ENCODE measurements at regions not wholly inside any gene's neighbourhood (a gene's known extent, or its start where the extent isn't known, plus 50 kb on each side); places are given as distances from the start of the nearest gene placed in this dataset.

DNA sequence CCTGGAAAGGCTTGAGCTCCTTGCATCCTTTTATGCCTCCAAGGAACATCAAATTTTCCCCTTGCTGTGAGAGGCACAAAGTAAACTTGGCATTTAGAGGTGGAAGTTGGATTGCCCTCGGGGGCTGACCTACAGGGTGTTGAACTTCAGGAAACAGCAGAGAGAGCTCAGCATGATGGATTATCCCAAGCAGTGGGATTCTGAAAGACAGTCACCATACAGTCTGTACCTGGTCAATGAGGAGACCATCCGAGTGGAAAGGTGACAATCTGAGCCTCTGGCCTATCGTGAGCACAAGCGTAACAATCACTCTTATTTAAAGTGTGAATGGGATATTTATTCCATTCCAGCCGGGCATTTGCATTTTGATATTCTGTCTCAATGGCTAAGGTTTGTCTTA is 105.6 kb upstream of the NECTIN3 start:
- Histone ChIP-seq H3K79me2 (ENCODE audit: insufficient read depth, low read depth) (no peaks in the 10 kb centered on the region), H3K27me3 (ENCODE audit: insufficient read depth, low read depth) (no peaks in the 10 kb centered on the region), H4K20me1 (ENCODE audit: insufficient read depth) (no peaks in the 10 kb centered on the region), H2AFZ (ENCODE audit: low read depth) (no peak overlapping the region), H3K36me3 (ENCODE audit: insufficient read depth) (no peaks in the 10 kb centered on the region), H3K4me1 (ENCODE audit: low read depth, poor library complexity, severe bottlenecking) (no peaks in the 10 kb centered on the region), H3K9ac (no peak overlapping the region), H3K4me3 (IDR thresholded peaks at IDR 0.05; ENCODE audit: insufficient read depth, low read depth, low read length) (no peak overlapping the region), H3K4me2 (no peak overlapping the region), H3K27ac (no peak overlapping the region)
- TF ChIP-seq, protein P1, sequence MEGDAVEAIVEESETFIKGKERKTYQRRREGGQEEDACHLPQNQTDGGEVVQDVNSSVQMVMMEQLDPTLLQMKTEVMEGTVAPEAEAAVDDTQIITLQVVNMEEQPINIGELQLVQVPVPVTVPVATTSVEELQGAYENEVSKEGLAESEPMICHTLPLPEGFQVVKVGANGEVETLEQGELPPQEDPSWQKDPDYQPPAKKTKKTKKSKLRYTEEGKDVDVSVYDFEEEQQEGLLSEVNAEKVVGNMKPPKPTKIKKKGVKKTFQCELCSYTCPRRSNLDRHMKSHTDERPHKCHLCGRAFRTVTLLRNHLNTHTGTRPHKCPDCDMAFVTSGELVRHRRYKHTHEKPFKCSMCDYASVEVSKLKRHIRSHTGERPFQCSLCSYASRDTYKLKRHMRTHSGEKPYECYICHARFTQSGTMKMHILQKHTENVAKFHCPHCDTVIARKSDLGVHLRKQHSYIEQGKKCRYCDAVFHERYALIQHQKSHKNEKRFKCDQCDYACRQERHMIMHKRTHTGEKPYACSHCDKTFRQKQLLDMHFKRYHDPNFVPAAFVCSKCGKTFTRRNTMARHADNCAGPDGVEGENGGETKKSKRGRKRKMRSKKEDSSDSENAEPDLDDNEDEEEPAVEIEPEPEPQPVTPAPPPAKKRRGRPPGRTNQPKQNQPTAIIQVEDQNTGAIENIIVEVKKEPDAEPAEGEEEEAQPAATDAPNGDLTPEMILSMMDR (conservative IDR thresholded peaks at IDR 0.05; ENCODE audit: low read depth, low read length) = no peak

DNA sequence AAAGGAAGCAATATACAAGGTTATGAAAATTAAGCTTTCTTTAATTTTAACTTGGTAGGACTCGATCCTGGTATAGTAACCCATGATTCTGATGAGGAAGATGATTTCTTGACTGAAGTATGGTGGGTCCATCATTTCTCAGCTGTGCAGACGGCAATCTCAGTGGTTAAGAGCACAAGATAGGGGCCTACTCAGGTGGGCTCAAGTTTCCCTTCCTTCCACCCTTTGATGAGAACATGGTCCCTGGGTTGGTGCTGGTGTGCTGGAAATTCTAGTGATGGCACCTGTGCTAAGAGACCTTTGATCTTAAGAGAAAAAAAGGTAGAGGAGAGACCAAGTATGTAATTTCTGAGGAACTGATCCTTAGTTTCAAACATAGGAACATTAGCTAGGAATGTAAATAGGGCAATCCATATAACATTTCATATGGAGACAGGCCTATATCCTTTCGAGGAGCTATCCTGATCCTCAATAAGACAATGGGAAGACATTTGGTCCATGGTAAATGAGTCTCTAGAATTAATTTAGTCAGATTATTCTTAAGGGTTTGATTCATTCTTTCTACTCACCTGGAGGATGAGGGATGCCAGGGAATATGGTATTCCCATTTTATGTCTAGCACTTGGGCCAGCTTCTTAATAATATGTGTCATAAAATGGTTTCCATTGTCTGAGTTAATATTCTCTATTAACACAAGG is 104.5 kb upstream of the NECTIN3 start:
- Histone ChIP-seq H3K79me2 (ENCODE audit: insufficient read depth, low read depth) (no peaks in the 10 kb centered on the region), H3K9ac (no peak overlapping the region), H3K4me3 (IDR thresholded peaks at IDR 0.05; ENCODE audit: insufficient read depth, low read depth, low read length) (no peak overlapping the region), H4K20me1 (ENCODE audit: insufficient read depth) (no peaks in the 10 kb centered on the region), H3K4me1 (ENCODE audit: low read depth, poor library complexity, severe bottlenecking) (no peaks in the 10 kb centered on the region), H3K36me3 (ENCODE audit: insufficient read depth) (no peaks in the 10 kb centered on the region), H2AFZ (ENCODE audit: low read depth) (no peak overlapping the region), H3K4me2 (no peak overlapping the region), H3K27me3 (ENCODE audit: insufficient read depth, low read depth) (no peaks in the 10 kb centered on the region), H3K27ac (no peak overlapping the region)
- TF ChIP-seq, protein P1 (conservative IDR thresholded peaks at IDR 0.05; ENCODE audit: low read depth, low read length) = no peak

DNA sequence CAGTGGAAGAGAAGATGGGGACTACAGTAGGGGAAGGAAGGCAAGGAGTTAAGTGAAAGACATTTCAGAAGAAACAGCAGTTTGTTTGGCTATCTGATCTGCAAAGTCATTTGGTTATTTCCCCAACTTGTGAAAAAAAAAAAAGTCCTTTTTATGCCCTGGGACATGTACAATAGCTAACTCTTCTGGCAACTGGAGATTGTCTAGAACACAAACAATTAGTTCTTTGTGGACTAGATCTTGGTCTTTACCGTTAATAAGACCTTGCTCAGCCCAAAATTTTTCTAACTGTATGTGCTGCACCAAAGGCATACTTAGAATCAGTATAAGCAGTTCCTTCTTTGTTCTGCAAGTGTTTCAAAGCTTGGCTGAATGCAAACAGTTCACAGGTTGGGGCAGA is 103.5 kb upstream of the NECTIN3 start:
- H3K4me3 ChIP-seq (IDR thresholded peaks at IDR 0.05; ENCODE audit: insufficient read depth, low read depth, low read length) = no peak overlapping the region
- no peak overlapping the region for H3K4me2 ChIP-seq
- no peaks in the 10 kb centered on the region for H3K4me1 ChIP-seq (ENCODE audit: low read depth, poor library complexity, severe bottlenecking)
- no peak overlapping the region for H3K27ac ChIP-seq
- H3K79me2 ChIP-seq (ENCODE audit: insufficient read depth, low read depth) = no peaks in the 10 kb centered on the region
- TF ChIP-seq, protein P1 (conservative IDR thresholded peaks at IDR 0.05; ENCODE audit: low read depth, low read length) = no peak
- H3K36me3 ChIP-seq (ENCODE audit: insufficient read depth) = no peaks in the 10 kb centered on the region
- H2AFZ ChIP-seq (ENCODE audit: low read depth) = no peak overlapping the region
- no peaks in the 10 kb centered on the region for H4K20me1 ChIP-seq (ENCODE audit: insufficient read depth)
- H3K9ac ChIP-seq = no peak overlapping the region
- no peaks in the 10 kb centered on the region for H3K27me3 ChIP-seq (ENCODE audit: insufficient read depth, low read depth)

DNA sequence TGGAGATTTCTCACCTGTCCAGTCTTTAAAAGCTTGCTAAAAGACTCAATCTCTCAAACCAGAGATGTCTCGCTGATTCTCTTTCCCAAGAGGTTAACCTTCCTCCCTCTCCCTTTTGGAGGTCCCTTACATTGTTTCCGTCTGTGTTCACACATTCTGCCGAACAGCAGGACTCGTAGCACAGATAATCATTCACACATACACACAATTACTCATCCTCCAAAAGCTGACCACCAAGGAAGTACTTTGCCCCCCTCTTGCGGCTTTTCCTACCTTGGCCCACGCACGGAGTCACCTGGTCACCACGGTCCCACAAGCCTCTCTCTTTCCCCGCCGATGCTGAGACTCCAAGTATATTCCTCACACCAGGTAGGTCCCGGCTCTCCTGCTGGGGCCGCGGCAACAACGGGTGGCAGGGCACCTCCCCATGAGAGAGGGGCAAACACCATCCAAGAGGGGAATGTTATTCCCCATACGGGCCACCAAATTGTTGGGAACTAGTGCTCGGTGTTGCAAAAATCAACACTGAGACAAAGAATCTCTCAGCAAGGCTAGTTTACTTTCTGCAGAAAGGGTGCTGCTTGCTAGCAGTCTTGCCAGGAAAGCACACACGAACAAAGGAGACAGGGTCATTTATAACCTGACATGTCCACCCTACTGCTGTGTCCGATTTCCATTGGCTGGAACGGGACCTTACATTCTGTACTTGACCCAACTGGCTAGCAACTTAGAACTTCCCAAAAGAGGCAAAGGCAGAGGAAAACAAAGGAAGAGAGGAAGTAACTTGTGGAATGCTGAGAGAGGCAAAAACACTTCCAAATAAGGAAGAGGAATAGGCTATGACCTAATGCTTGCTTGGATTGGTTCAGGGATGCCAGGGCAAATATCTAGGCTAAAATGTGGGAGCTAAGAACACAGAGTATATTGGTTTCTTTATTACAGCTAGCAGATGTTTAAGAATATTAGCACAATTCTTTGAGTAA is 102.1 kb upstream of the NECTIN3 start:
- H3K27me3 ChIP-seq (ENCODE audit: insufficient read depth, low read depth) = no peaks in the 10 kb centered on the region
- no peak overlapping the region for H2AFZ ChIP-seq (ENCODE audit: low read depth)
- no peak overlapping the region for H3K4me2 ChIP-seq
- H4K20me1 ChIP-seq (ENCODE audit: insufficient read depth) = no peaks in the 10 kb centered on the region
- H3K9ac ChIP-seq = no peak overlapping the region
- no peaks in the 10 kb centered on the region for H3K79me2 ChIP-seq (ENCODE audit: insufficient read depth, low read depth)
- TF ChIP-seq, protein P1 (conservative IDR thresholded peaks at IDR 0.05; ENCODE audit: low read depth, low read length) = no peak
- H3K36me3 ChIP-seq (ENCODE audit: insufficient read depth) = no peaks in the 10 kb centered on the region
- no peak overlapping the region for H3K4me3 ChIP-seq (IDR thresholded peaks at IDR 0.05; ENCODE audit: insufficient read depth, low read depth, low read length)
- no peaks in the 10 kb centered on the region for H3K4me1 ChIP-seq (ENCODE audit: low read depth, poor library complexity, severe bottlenecking)
- no peak overlapping the region for H3K27ac ChIP-seq
